H9 (cell line): ENCODE measurements at regions not wholly inside any gene's neighbourhood (a gene's known extent, or its start where the extent isn't known, plus 50 kb on each side); places are given as distances from the start of the nearest gene placed in this dataset.
A peak's percentile ranks its signal among the peaks of the same experiment; 100 is the strongest.

ENCODE experiments used
- DNase-seq: peaks from one replicate; pipeline ENCODE4 v3.0.0-alpha.2; 2017
- H2AFZ ChIP-seq: one replicate; pipeline ENCODE4 v1.6.1; 2013; ENCODE audit warnings: mild to moderate bottlenecking, low read length, control low read depth, moderate library complexity
- H2AK5ac ChIP-seq: 2 replicates; pipeline ENCODE4 v1.6.1; 2013; ENCODE audit warnings: low read length, control low read depth, mixed read lengths; ENCODE audit not compliant: insufficient read length
- H2BK120ac ChIP-seq: one replicate; pipeline ENCODE4 v1.6.1; 2013; ENCODE audit warnings: low read depth, mild to moderate bottlenecking, low read length, control low read depth, inconsistent platforms; ENCODE audit not compliant: poor library complexity, severe bottlenecking
- H2BK12ac ChIP-seq: 2 replicates; pipeline ENCODE4 v1.6.1; 2013; ENCODE audit warnings: low read length, control low read depth, mixed read lengths, low read depth; ENCODE audit not compliant: insufficient read length
- H2BK15ac ChIP-seq: 2 replicates; pipeline ENCODE4 v1.6.1; 2013; ENCODE audit warnings: low read depth, low read length, control low read depth
- H2BK20ac ChIP-seq: one replicate; pipeline ENCODE4 v1.6.1; 2013; ENCODE audit warnings: low read depth, mild to moderate bottlenecking, low read length, control low read depth, inconsistent platforms; ENCODE audit not compliant: poor library complexity, severe bottlenecking
- H2BK5ac ChIP-seq: 2 replicates; pipeline ENCODE4 v1.6.1; 2013; ENCODE audit warnings: low read length, control low read depth, mixed read lengths; ENCODE audit not compliant: insufficient read length
- H3K14ac ChIP-seq: 2 replicates; pipeline ENCODE4 v1.6.1; 2013; ENCODE audit warnings: low read length, control low read depth; ENCODE audit not compliant: insufficient read depth
- H3K18ac ChIP-seq: 2 replicates; pipeline ENCODE4 v1.6.1; 2013; ENCODE audit warnings: low read depth, mild to moderate bottlenecking, mixed read lengths, low read length, control low read depth; ENCODE audit not compliant: insufficient read length
- H3K23ac ChIP-seq: 2 replicates; pipeline ENCODE4 v1.6.1; 2013; ENCODE audit warnings: low read length, control low read depth, mixed read lengths, low read depth; ENCODE audit not compliant: insufficient read length
- H3K23me2 ChIP-seq: 2 replicates; pipeline ENCODE4 v1.6.1; 2013; ENCODE audit warnings: low read depth, mild to moderate bottlenecking, mixed read lengths, low read length, control low read depth; ENCODE audit not compliant: insufficient read length, poor library complexity, severe bottlenecking
- H3K27ac ChIP-seq: 2 replicates; pipeline ENCODE4 v1.5.1; 2013; ENCODE audit warnings: low read length, control low read depth, mixed read lengths, low read depth; ENCODE audit not compliant: insufficient read length
- H3K27me3 ChIP-seq: 2 replicates; pipeline ENCODE4 v1.6.1; 2013; ENCODE audit warnings: low read length, control low read depth, inconsistent platforms; ENCODE audit not compliant: insufficient read depth
- H3K4ac ChIP-seq: 2 replicates; pipeline ENCODE4 v1.6.1; 2013; ENCODE audit warnings: low read depth, mild to moderate bottlenecking, control low read depth, inconsistent platforms, low read length, moderate library complexity
- H3K4me1 ChIP-seq: 2 replicates; pipeline ENCODE4 v1.6.1; 2013; ENCODE audit warnings: low read length, control low read depth, inconsistent platforms; ENCODE audit not compliant: insufficient read depth
- H3K4me2 ChIP-seq: 2 replicates; pipeline ENCODE4 v1.6.1; 2013; ENCODE audit warnings: low read length, control low read depth, mixed read lengths; ENCODE audit not compliant: insufficient read length, insufficient read depth
- H3K56ac ChIP-seq: 2 replicates; pipeline ENCODE4 v1.6.1; 2013; ENCODE audit warnings: low read depth, mild to moderate bottlenecking, mixed read lengths, low read length, control low read depth; ENCODE audit not compliant: insufficient read length
- H3K79me1 ChIP-seq: 2 replicates; pipeline ENCODE4 v1.6.1; 2013; ENCODE audit warnings: low read depth, mild to moderate bottlenecking, moderate library complexity, low read length, control low read depth, inconsistent platforms; ENCODE audit not compliant: insufficient read depth, poor library complexity, severe bottlenecking
- H3K79me2 ChIP-seq: 2 replicates; pipeline ENCODE4 v1.6.1; 2013; ENCODE audit warnings: low read length, control low read depth, inconsistent platforms; ENCODE audit not compliant: insufficient read depth
- H3K9ac ChIP-seq: 2 replicates; pipeline ENCODE4 v1.6.1; 2013; ENCODE audit warnings: low read length, control low read depth, mixed read lengths; ENCODE audit not compliant: insufficient read length; ENCODE audit errors: extremely low read depth
- H3K9me3 ChIP-seq: one replicate; pipeline ENCODE4 v1.6.1; 2013; ENCODE audit warnings: low read depth, low read length, inconsistent platforms; ENCODE audit not compliant: control insufficient read depth
- H3T11ph ChIP-seq: one replicate; pipeline ENCODE4 v1.6.1; 2013; ENCODE audit warnings: mild to moderate bottlenecking, low read length, control low read depth, inconsistent platforms
- H4K20me1 ChIP-seq: one replicate; pipeline ENCODE4 v1.6.1; 2013; ENCODE audit not compliant: control insufficient read depth, insufficient read length, insufficient read depth
- H4K5ac ChIP-seq: 2 replicates; pipeline ENCODE4 v1.6.1; 2013; ENCODE audit warnings: low read depth, mild to moderate bottlenecking, mixed read lengths, low read length, control low read depth; ENCODE audit not compliant: insufficient read length
- H4K8ac ChIP-seq: replicated peaks from 2 replicates; pipeline ENCODE4 v1.6.1; 2013; ENCODE audit warnings: low read length, control low read depth, mixed read lengths, low read depth; ENCODE audit not compliant: insufficient read length
- H4K91ac ChIP-seq: 2 replicates; pipeline ENCODE4 v1.6.1; 2013; ENCODE audit warnings: low read depth, mild to moderate bottlenecking, moderate library complexity, mixed read lengths, low read length, control low read depth; ENCODE audit not compliant: insufficient read length
- H3K27ac Mint-ChIP-seq, 3 experiments: 2 replicates in 2 of 3; 3 replicates in 1 of 3; pipeline ENCODE4 v1.8.0; 2020 to 2021; ENCODE audit warnings: mixed read lengths in 3 of 3, mild to moderate bottlenecking in 1 of 3, moderate library complexity in 1 of 3
- H3K27me3 Mint-ChIP-seq: 2 replicates; pipeline ENCODE4 v1.8.0; 2021; ENCODE audit warnings: low read depth, mild to moderate bottlenecking, moderate library complexity, mixed read lengths
- H3K36me3 Mint-ChIP-seq, 3 experiments: 2 replicates in 2 of 3; 3 replicates in 1 of 3; pipeline ENCODE4 v1.8.0; 2020 to 2021; ENCODE audit warnings: low read depth in 3 of 3, mixed read lengths in 3 of 3; ENCODE audit not compliant: insufficient read depth in 1 of 3
- H3K4me1 Mint-ChIP-seq, 2 experiments: 2 replicates each; pipeline ENCODE4 v1.8.0; 2020; ENCODE audit warnings: mixed read lengths in 2 of 2
- H3K4me3 Mint-ChIP-seq, 2 experiments: 2 replicates in 1 of 2; 3 replicates in 1 of 2; pipeline ENCODE4 v1.8.0; 2020 to 2021; ENCODE audit warnings: mild to moderate bottlenecking in 2 of 2, mixed read lengths in 2 of 2, moderate library complexity in 1 of 2
- H3K9me3 Mint-ChIP-seq, 2 experiments: 2 replicates in 1 of 2; 3 replicates in 1 of 2; pipeline ENCODE4 v1.8.0; 2020; ENCODE audit warnings: mild to moderate bottlenecking in 2 of 2, mixed read lengths in 2 of 2, moderate library complexity in 1 of 2
- CTCF ChIP-seq: fragments of 200-600 bp; sonication (generic); conservative IDR thresholded peaks from 3 replicates; pipeline ENCODE4 v1.8.0; 2021; ENCODE audit warnings: antibody characterized with exemption, mild to moderate bottlenecking
- WGBS: extraction: QIAGEN DNeasy Blood & Tissue Kit; methylation state at CpG from one replicate; pipeline ENCODE4 v1.1.7; 2013; ENCODE audit warnings: missing lambda C conversion rate, low lambda C conversion rate, mixed read lengths; ENCODE audit not compliant: insufficient read length; ENCODE audit errors: extremely low coverage; 5-methylcytosine and 5-hydroxymethylcytosine counted together

DNA sequence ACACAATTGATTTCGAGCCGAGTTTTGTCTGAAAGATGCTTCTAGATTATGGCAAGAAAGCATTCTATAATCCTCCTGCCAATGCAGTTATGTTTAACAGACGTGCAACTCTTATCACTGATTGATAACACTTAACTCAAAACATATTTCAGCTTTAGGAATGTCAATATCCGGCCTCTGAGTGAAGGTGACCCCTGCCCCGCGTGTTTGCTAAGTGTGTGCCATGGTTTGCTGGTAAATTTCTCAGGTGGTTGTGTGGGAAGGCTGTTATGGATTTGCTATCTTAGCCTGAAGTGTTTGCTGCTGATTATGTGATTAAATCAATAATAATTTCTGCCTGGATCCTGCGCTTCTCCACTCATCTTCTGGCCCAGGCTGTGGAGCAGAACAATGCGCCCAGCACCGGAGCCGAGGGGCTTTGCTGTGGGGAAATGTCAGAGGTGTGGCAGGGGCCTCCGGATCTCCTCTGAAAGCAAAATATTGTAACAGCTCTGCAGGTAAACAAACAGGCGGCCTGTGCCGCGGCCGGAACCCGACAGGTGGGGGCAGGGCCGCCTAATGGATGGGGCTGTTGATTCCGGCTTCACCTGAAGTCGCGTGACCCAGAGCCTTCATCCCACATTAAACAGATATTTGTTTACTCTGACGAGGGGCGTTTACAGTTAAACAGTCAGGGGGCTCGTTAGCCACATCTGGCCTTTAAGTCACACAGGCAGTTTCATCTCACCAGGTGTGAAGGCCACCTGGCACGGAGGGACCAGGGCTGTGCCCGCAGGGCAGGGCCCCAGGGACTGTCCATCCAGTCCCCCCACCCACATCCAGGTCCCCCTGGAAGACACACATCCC lies 210.7 kb upstream of the SALL3 start:
- Histone ChIP-seq H3K9me3 (no peaks in the 10 kb centered on the region), H3K4ac (no peak overlapping the region), H3K79me2 (no peaks in the 10 kb centered on the region), H4K20me1 (no peaks in the 10 kb centered on the region), H2AFZ (no peak overlapping the region), H4K91ac (no peak overlapping the region), H3K27me3 (no peaks in the 10 kb centered on the region), H2BK120ac (no peak overlapping the region), H2AK5ac (no peak overlapping the region), H3K56ac (no peak overlapping the region), H3T11ph (no peak overlapping the region), H2BK20ac (no peak overlapping the region), H3K27ac (no peak overlapping the region), H3K79me1 (no peaks in the 10 kb centered on the region), H2BK12ac (no peak overlapping the region), H3K4me2 (no peak overlapping the region), H2BK5ac (no peak overlapping the region), H3K23me2 (no peaks in the 10 kb centered on the region), H3K4me1 (no peaks in the 10 kb centered on the region), H2BK15ac (no peak overlapping the region), H3K18ac (no peak overlapping the region), H3K14ac (no peak overlapping the region), H4K5ac (no peak overlapping the region), H3K9ac (no peak overlapping the region), H4K8ac (no peak overlapping the region), H3K23ac (no peak overlapping the region)
- H3K9me3 Mint-ChIP-seq = no peaks in the 10 kb centered on the region; a peak in 1 of 5 replicates
- no CpG with 5 or more reads among the region's 25 CpGs for WGBS
- no peak for TF ChIP-seq CTCF
- peaks cover 4% of the 10 kb centered on the region; the same call in 1 of the 2 replicates for H3K27me3 Mint-ChIP-seq
- H3K36me3 Mint-ChIP-seq = no peaks in the 10 kb centered on the region
- peak overlapping the region in 1 of 3 experiments; percentile 94; a peak in 2 of 7 replicates for H3K27ac Mint-ChIP-seq
- H3K4me1 Mint-ChIP-seq = peaks cover 26 to 31% of the 10 kb centered on the region in 2 experiments
- DNase-seq = no peak
- H3K4me3 Mint-ChIP-seq = peak overlapping the region in 1 of 2 experiments; percentile 14; a peak in 1 of 5 replicates
